Heart right ventricle (tissue), 16 donors: ENCODE measurements at regions not wholly inside any gene's neighbourhood (a gene's known extent, or its start where the extent isn't known, plus 50 kb on each side); places are given as distances from the start of the nearest gene placed in this dataset.

Source experiments
- ATAC-seq, 8 donors: fragments of 200-7000 bp; cut with Tn5 transposase; one replicate each; pipeline ENCODE4 v1.9.1; 2020; ENCODE audit warnings: mild to moderate bottlenecking in 8 of 8, moderate library complexity in 8 of 8, moderate number of reproducible peaks in 1 of 8
- DNase-seq, 2 donors: peaks; one replicate each; pipeline ENCODE4 v3.0.0-alpha.2; 2020
- H3K27ac ChIP-seq, 10 donors: fragments of 200-600 bp; sonication (generic) in 2 of 10; one replicate each; pipeline versions ENCODE4 v1.5.0 to v1.8.0; 2020 to 2022; ENCODE audit warnings: mild to moderate bottlenecking in 3 of 10
- H3K27me3 ChIP-seq, 7 donors: fragments of 200-600 bp; one replicate each; pipeline ENCODE4 v1.8.0; 2021 to 2022; ENCODE audit warnings: mild to moderate bottlenecking in 2 of 7
- H3K36me3 ChIP-seq, 9 donors: fragments of 200-600 bp; sonication (generic) in 1 of 9; one replicate each; pipeline versions ENCODE4 v1.5.0 to v1.8.0; 2020 to 2022; ENCODE audit warnings: mild to moderate bottlenecking in 2 of 9
- H3K4me1 ChIP-seq, 9 donors: fragments of 200-600 bp; sonication (generic) in 1 of 9; one replicate each; pipeline versions ENCODE4 v1.5.0 to v1.8.0; 2020 to 2022; ENCODE audit warnings: mild to moderate bottlenecking in 4 of 9
- H3K4me3 ChIP-seq, 10 donors: fragments of 200-600 bp; sonication (generic) in 2 of 10; one replicate each; pipeline versions ENCODE4 v1.5.0 to v1.8.0; 2020 to 2022; ENCODE audit warnings: mild to moderate bottlenecking in 7 of 10, moderate library complexity in 2 of 10
- H3K9me3 ChIP-seq, 11 donors: fragments of 200-600 bp in 10 of 11; sonication (generic) in 2 of 11; one replicate each; pipeline versions ENCODE4 v1.5.0 to v1.8.0; 2013 to 2022; ENCODE audit warnings: mild to moderate bottlenecking in 2 of 11, control low read depth in 1 of 11, moderate library complexity in 1 of 11
- WGBS, 2 donors: extraction: QIAGEN DNeasy Blood & Tissue Kit; methylation state at CpG; one replicate each; pipeline ENCODE4 v1.1.7; 2013; ENCODE audit warnings: inconsistent platforms in 1 of 2; 5-methylcytosine and 5-hydroxymethylcytosine counted together
- intact Hi-C, 10 donors: fragments of 100-400 bp; cut with DNase I; formaldehyde crosslinking; loops; one replicate each; pipeline versions ENCODE4 v1.11.1 to v1.14.2; 2022
- TF ChIP-seq, protein P1 (sequence below), 9 donors: fragments of 200-600 bp; sonication (generic) in 2 of 9; IDR thresholded peaks; one replicate each; pipeline versions ENCODE4 v1.5.0 to v1.8.0; 2021 to 2022; ENCODE audit warnings: antibody characterized with exemption in 9 of 9, mild to moderate bottlenecking in 5 of 9, moderate library complexity in 1 of 9
- donor health status: Arrhythmogenic right ventricular cardiomyopathy.
- donor health status: ischemic (EF 13 %, LVEDD 7.1; RV severe dilation, severe dysfunction).
- donor health status: healthy with polysubstance abuse.
- donor health status: DM: no; HTN: yes; CAD: no.
- donor health status: DM: no; HTN: no; CAD: no.
- donor health status: ischemic (EF 25% LVEDD 6.9; RV normal size, moderate dysfunction).
- donor health status: ischemic (EF 25% LVEDD 5.7; RV mildly dilated, moderate dysfunction).
- donor health status: healthy.
- donor health status: DM: yes; HTN: yes; CAD: no.
- donor health status: Ischemic cardiomyopathy.
- donor health status: ischemic (EF 35%, LVEDD 5.7; RV mildly dilated, moderate dysfunction).
- donor health status: nonischemic (EF 11% LVEDD 7.7; RV severe dilation, severe dysfunction).
- donor health status: DM: yes; HTN: yes; CAD: no.
- donor health status: PGD.
- donor health status: ischemic (EF 29% LVEDD 5.4; RV normal size, mild dysfunction).
- donor health status: nonischemic (EF 23%, LVEDD 6.1; RV moderate dilation, normal function).

DNA sequence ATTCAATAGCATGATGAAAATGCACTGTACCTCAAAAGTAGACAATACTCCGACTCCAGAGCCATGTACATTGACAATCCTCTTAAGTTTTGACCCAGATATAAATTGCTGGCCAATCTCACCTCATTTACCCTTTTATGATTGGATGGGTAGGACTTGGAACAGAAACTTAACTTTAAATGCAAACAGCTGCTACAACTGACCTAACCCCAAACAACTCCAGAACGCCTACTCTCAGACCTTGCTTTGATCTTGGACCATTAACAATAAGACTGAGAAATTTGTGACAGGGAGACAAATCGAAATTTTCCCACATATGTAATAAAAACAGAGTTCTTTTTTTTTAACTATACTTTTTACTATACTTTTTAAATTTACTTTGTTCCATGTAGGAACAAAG is 200.5 kb upstream of the MCHR2 start:
- 67 to 68% methylated on average over 3 of the region's 3 CpGs for WGBS, 2 donors
- ATAC-seq (no peak), DNase-seq (no peak)
- no peak overlapping the region for H3K4me3 ChIP-seq
- H3K4me1 ChIP-seq = no peaks in the 10 kb centered on the region
- intact Hi-C loops = loop anchor here in 1 of 10 donors (5.0 kb wide), 1 partner anchor 1123 kb away; no protein-coding TSS in a partner anchor
- no peaks in the 10 kb centered on the region for H3K36me3 ChIP-seq
- H3K9me3 ChIP-seq = peaks cover 0 to 5% (median 0%) of the 10 kb centered on the region in 11 donors
- H3K27ac ChIP-seq = no peak overlapping the region
- H3K27me3 ChIP-seq = no peaks in the 10 kb centered on the region
- TF ChIP-seq, protein P1, sequence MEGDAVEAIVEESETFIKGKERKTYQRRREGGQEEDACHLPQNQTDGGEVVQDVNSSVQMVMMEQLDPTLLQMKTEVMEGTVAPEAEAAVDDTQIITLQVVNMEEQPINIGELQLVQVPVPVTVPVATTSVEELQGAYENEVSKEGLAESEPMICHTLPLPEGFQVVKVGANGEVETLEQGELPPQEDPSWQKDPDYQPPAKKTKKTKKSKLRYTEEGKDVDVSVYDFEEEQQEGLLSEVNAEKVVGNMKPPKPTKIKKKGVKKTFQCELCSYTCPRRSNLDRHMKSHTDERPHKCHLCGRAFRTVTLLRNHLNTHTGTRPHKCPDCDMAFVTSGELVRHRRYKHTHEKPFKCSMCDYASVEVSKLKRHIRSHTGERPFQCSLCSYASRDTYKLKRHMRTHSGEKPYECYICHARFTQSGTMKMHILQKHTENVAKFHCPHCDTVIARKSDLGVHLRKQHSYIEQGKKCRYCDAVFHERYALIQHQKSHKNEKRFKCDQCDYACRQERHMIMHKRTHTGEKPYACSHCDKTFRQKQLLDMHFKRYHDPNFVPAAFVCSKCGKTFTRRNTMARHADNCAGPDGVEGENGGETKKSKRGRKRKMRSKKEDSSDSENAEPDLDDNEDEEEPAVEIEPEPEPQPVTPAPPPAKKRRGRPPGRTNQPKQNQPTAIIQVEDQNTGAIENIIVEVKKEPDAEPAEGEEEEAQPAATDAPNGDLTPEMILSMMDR (IDR thresholded peaks at IDR 0.05) = no peak

DNA sequence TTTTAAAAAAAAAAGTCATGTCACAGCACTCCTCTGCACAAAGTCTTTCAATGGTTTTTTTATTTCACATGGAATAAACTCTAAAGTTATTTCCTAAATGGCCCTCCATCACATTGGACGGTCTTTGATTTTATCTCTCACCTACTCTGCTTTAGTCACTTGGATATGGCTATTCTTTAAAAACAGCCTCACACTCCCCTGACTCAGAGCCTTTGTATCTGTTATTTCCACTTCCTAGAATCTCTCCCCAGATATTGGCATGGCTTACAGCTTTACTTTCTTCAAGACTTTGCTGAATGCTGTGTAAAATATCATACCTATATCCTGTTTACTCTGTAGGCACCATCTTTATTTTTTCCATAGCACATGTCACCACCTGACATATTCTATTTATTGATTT is 194.7 kb upstream of the MCHR2 start:
- H3K4me1 ChIP-seq = no peaks in the 10 kb centered on the region
- TF ChIP-seq, protein P1 (IDR thresholded peaks at IDR 0.05) = no peak
- no peak overlapping the region for H3K4me3 ChIP-seq
- DNase-seq (no peak), ATAC-seq (no peak)
- intact Hi-C loops = no loop called here
- no peaks in the 10 kb centered on the region for H3K27me3 ChIP-seq
- no peaks in the 10 kb centered on the region for H3K9me3 ChIP-seq
- WGBS, 2 donors = 69 to 74% methylated on average over 1 of the region's 1 CpG
- no peaks in the 10 kb centered on the region for H3K36me3 ChIP-seq
- H3K27ac ChIP-seq = no peak overlapping the region

DNA sequence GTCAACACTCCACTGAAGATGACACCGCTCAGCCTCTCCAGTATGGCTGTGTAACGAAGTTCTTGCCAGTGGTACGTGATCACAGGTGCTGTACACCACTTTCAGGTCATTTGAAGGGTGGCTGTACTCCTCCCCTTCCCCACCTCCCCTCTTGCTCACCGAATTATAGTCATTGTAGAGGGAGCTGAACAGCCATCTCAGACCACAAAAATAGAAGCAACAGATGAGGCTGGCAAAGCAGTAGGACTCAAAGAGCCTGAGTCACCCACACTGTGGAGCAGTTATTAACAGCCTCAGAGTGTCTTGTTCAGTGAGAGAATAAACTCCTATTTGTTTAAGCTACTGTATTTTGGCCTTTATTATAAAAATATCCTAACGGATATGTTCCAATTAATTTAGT is 192.5 kb upstream of the MCHR2 start:
- TF ChIP-seq, protein P1 (IDR thresholded peaks at IDR 0.05) = no peak
- H3K27me3 ChIP-seq = no peaks in the 10 kb centered on the region
- DNase-seq (no peak), ATAC-seq (no peak)
- no peaks in the 10 kb centered on the region for H3K4me1 ChIP-seq
- H3K4me3 ChIP-seq = no peak overlapping the region
- no peak overlapping the region for H3K27ac ChIP-seq
- intact Hi-C loops = no loop called here
- no peaks in the 10 kb centered on the region for H3K9me3 ChIP-seq
- no peaks in the 10 kb centered on the region for H3K36me3 ChIP-seq
- WGBS, 2 donors = 76% methylated on average over 5 of the region's 5 CpGs

DNA sequence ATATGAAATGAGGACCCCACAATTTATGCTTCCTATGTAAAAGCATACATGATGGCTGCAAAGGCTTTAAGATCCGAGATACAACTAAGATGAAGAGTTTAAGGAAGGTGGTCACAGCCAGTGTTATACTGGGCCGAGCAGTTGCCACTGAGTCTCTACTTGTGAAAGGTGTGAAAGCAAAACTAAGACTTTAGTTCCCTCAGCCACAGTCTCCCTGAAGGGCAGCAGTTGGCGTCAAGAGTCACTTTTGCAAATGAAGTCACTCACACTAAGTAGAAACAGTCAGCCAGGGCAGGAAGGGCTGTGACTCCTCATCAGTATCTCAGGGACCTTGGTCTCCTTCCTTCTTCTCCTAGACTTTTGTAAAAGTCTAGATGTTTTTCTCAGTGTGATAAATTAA is 191.6 kb upstream of the MCHR2 start:
- Histone ChIP-seq H3K36me3 (no peaks in the 10 kb centered on the region), H3K9me3 (no peaks in the 10 kb centered on the region), H3K4me1 (no peaks in the 10 kb centered on the region), H3K4me3 (no peak overlapping the region), H3K27ac (no peak overlapping the region), H3K27me3 (no peaks in the 10 kb centered on the region)
- DNase-seq (no peak), ATAC-seq (no peak)
- 61 to 78% methylated on average over 3 of the region's 3 CpGs for WGBS, 2 donors
- intact Hi-C loops = no loop called here
- TF ChIP-seq, protein P1 (IDR thresholded peaks at IDR 0.05) = no peak

DNA sequence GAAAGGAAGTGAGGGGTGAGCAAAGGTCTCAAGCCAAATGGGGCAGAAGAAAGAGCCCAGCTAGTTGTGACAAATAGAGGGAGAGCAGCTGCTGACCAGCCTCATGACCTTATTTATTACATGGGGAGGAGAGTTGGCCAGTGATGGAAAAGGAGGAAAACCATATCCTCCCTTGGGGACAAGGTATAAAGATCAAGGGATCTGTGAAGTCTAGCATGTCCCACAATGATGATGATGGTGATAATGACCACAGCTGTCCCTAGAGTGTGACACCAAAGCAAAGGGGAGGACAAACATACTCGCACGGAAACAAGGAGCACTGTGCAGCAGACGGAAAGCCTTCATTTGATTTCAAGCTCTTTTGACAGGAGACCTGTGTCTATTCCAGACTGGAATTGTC is 190.4 kb upstream of the MCHR2 start:
- intact Hi-C loops = no loop called here
- Histone ChIP-seq H3K4me1 (no peaks in the 10 kb centered on the region), H3K4me3 (no peak overlapping the region), H3K27me3 (no peaks in the 10 kb centered on the region), H3K27ac (no peak overlapping the region), H3K36me3 (no peaks in the 10 kb centered on the region), H3K9me3 (no peaks in the 10 kb centered on the region)
- TF ChIP-seq, protein P1 (IDR thresholded peaks at IDR 0.05) = no peak
- no peak for ATAC-seq
- WGBS, 2 donors = 71 to 72% methylated on average over 3 of the region's 3 CpGs
- DNase-seq = no peak
